ENCODE measurements at regions not wholly inside any gene's neighbourhood (a gene's known extent, or its start where the extent isn't known, plus 50 kb on each side); places are given as distances from the start of the nearest gene placed in this dataset.

GRCh38 chr2:223503746-223504145, 98.4 kb downstream of the SCG2 start:
- TF ChIP-seq POLR2A (IDR thresholded peaks at IDR 0.05; ENCODE audit: low read length), result no peak
- no peak for TF ChIP-seq HMGXB4 (CRISPR knock-in tag; IDR thresholded peaks at IDR 0.05; ENCODE audit: borderline replicate concordance)
- no peak for TF ChIP-seq KDM1A (IDR thresholded peaks at IDR 0.05; ENCODE audit: low read depth)
- TF ChIP-seq CTCF (IDR thresholded peaks at IDR 0.05), result no peak
- no peak for TF ChIP-seq MYC (IDR thresholded peaks at IDR 0.05; ENCODE audit: borderline replicate concordance, low read length)
- TF ChIP-seq E2F6 (IDR thresholded peaks at IDR 0.05; ENCODE audit: borderline replicate concordance, low read depth), result no peak
- no peak for TF ChIP-seq REST (IDR thresholded peaks at IDR 0.05)
- no peak for TF ChIP-seq CBX8 (IDR thresholded peaks at IDR 0.05)
- no peak for TF ChIP-seq POLR2AphosphoS2 (conservative IDR thresholded peaks at IDR 0.05; ENCODE audit: low read length)
- no peak for TF ChIP-seq CEBPB (IDR thresholded peaks at IDR 0.05)
- no peak for TF ChIP-seq HOXB5 (CRISPR knock-in tag; IDR thresholded peaks at IDR 0.05)
- TF ChIP-seq CHD4 (IDR thresholded peaks at IDR 0.05; ENCODE audit: borderline replicate concordance), result no peak
- TF ChIP-seq JUN (IDR thresholded peaks at IDR 0.05), result no peak

Data from A549 (cell line).